Naive thymus-derived CD4-positive, alpha-beta T cell (primary cell): ENCODE measurements at regions not wholly inside any gene's neighbourhood (a gene's known extent, or its start where the extent isn't known, plus 50 kb on each side); places are given as distances from the start of the nearest gene placed in this dataset.

Experiments used
- ATAC-seq: fragments of 150-1000 bp; cut with Tn5 transposase; 2 replicates; pipeline ENCODE4 v1.10.0; 2021; ENCODE audit warnings: mild to moderate bottlenecking, moderate library complexity
- CTCF ChIA-PET: fragments of 350-600 bp; sonication (Branson Sonifier 250); formaldehyde crosslinking; loops from one replicate; lab custom pipeline; 2021; ENCODE audit warnings: antibody characterized with exemption; lab: Charles Lee
- POLR2A ChIA-PET: fragments of 350-600 bp; sonication (Branson Sonifier 250); formaldehyde crosslinking; loops from one replicate; lab custom pipeline; 2021; ENCODE audit warnings: antibody characterized with exemption, inconsistent platforms; lab: Charles Lee
- DNase-seq, 9 donors: peaks; one replicate each; pipeline versions ENCODE4 v3.0.0 to v3.0.0-alpha.2; 2020 to 2022; ENCODE audit warnings: mixed read lengths in 1 of 9
- H3K27ac ChIP-seq: one replicate; pipeline ENCODE4 v1.7.0; 2013; ENCODE audit warnings: mild to moderate bottlenecking, low read depth, low read length, moderate library complexity
- H3K27me3 ChIP-seq, 2 donors: one replicate each; pipeline ENCODE4 v1.7.0; 2013; ENCODE audit warnings: low read length in 2 of 2, mild to moderate bottlenecking in 2 of 2, moderate library complexity in 2 of 2; ENCODE audit not compliant: control insufficient read depth in 2 of 2, insufficient read depth in 2 of 2
- H3K36me3 ChIP-seq, 3 experiments: 1 replicate in 2 of 3; 2 replicates in 1 of 3; pipeline ENCODE4 v1.7.0; 2013; ENCODE audit warnings: low read length in 3 of 3, mild to moderate bottlenecking in 3 of 3, moderate library complexity in 1 of 3; ENCODE audit not compliant: insufficient read depth in 3 of 3, control insufficient read depth in 2 of 3
- H3K4me1 ChIP-seq, 2 donors: one replicate each; pipeline ENCODE4 v1.7.0; 2013; ENCODE audit warnings: low read length in 2 of 2, mild to moderate bottlenecking in 2 of 2, moderate library complexity in 1 of 2; ENCODE audit not compliant: control insufficient read depth in 2 of 2, insufficient read depth in 2 of 2
- H3K4me3 ChIP-seq: 2 replicates; pipeline ENCODE4 v1.7.0; 2013; ENCODE audit warnings: mild to moderate bottlenecking, low read length
- H3K9me3 ChIP-seq, 3 experiments: 1 replicate in 2 of 3; 2 replicates in 1 of 3; pipeline ENCODE4 v1.7.0; 2013; ENCODE audit warnings: low read length in 3 of 3; ENCODE audit not compliant: control insufficient read depth in 2 of 3
- H3K27ac Mint-ChIP-seq, 9 donors: one replicate each; pipeline ENCODE4 v1.8.0; 2020 to 2022; ENCODE audit warnings: mixed read lengths in 9 of 9, mild to moderate bottlenecking in 8 of 9, moderate library complexity in 5 of 9, inconsistent platforms in 2 of 9
- H3K27me3 Mint-ChIP-seq, 5 donors: one replicate each; pipeline ENCODE4 v1.8.0; 2021 to 2022; ENCODE audit warnings: mixed read lengths in 5 of 5, mild to moderate bottlenecking in 1 of 5
- H3K36me3 Mint-ChIP-seq, 5 donors: one replicate each; pipeline ENCODE4 v1.8.0; 2020 to 2022; ENCODE audit warnings: mixed read lengths in 5 of 5, mild to moderate bottlenecking in 3 of 5, inconsistent platforms in 1 of 5
- H3K4me1 Mint-ChIP-seq, 7 donors: one replicate each; pipeline ENCODE4 v1.8.0; 2020 to 2022; ENCODE audit warnings: mixed read lengths in 7 of 7, mild to moderate bottlenecking in 3 of 7, inconsistent platforms in 1 of 7
- H3K4me3 Mint-ChIP-seq, 10 donors: one replicate each; pipeline ENCODE4 v1.8.0; 2020 to 2022; ENCODE audit warnings: mild to moderate bottlenecking in 10 of 10, mixed read lengths in 10 of 10, moderate library complexity in 6 of 10, inconsistent platforms in 2 of 10
- H3K9me3 Mint-ChIP-seq, 11 donors: one replicate each; pipeline ENCODE4 v1.8.0; 2020 to 2022; ENCODE audit warnings: mixed read lengths in 11 of 11, mild to moderate bottlenecking in 4 of 11, inconsistent platforms in 1 of 11, moderate library complexity in 1 of 11
- intact Hi-C, 2 donors: fragments of 100-400 bp; cut with micrococcal nuclease; formaldehyde crosslinking; loops; one replicate each; pipeline ENCODE4 v1.15.1; 2023

- peaks cover 0 to 42% (median 20%) of the 10 kb centered on the region in 5 donors for H3K27me3 Mint-ChIP-seq
Observed at GRCh38 chr9:75431375-75431774, 343.1 kb downstream of the OSTF1 start.

GRCh38 chr9:75432386-75432785 lies 344.1 kb downstream of the OSTF1 start:
- ATAC-seq (no peak), DNase-seq (no peak)
- ChIA-PET CTCF (no interaction called here), POLR2A (no interaction called here)
- Mint-ChIP-seq H3K27me3 (peaks cover 0 to 41% (median 20%) of the 10 kb centered on the region in 5 donors), H3K4me1 (no peaks in the 10 kb centered on the region), H3K4me3 (no peak overlapping the region), H3K9me3 (peaks cover 0 to 6% (median 0%) of the 10 kb centered on the region in 11 donors), H3K36me3 (no peaks in the 10 kb centered on the region), H3K27ac (no peak overlapping the region)
- Histone ChIP-seq H3K36me3 (no peaks in the 10 kb centered on the region), H3K9me3 (no peaks in the 10 kb centered on the region), H3K4me3 (no peak overlapping the region), H3K27me3 (no peaks in the 10 kb centered on the region), H3K4me1 (no peaks in the 10 kb centered on the region), H3K27ac (no peak overlapping the region)
- intact Hi-C loops, result no loop called here

More at GRCh38 chr9:75431375-75431774, 343.1 kb downstream of the OSTF1 start:
- H3K27ac Mint-ChIP-seq, result no peak overlapping the region
- ChIA-PET CTCF (no interaction called here), POLR2A (no interaction called here)
- no peaks in the 10 kb centered on the region for H3K36me3 Mint-ChIP-seq
- no peak for DNase-seq
- intact Hi-C loops, result no loop called here
- Histone ChIP-seq H3K27me3 (no peaks in the 10 kb centered on the region), H3K27ac (no peak overlapping the region), H3K4me1 (no peaks in the 10 kb centered on the region), H3K9me3 (no peaks in the 10 kb centered on the region), H3K36me3 (no peaks in the 10 kb centered on the region), H3K4me3 (no peak overlapping the region)
- no peaks in the 10 kb centered on the region for H3K4me1 Mint-ChIP-seq
- no peak overlapping the region for H3K4me3 Mint-ChIP-seq
- peaks cover 0 to 6% (median 0%) of the 10 kb centered on the region in 11 donors for H3K9me3 Mint-ChIP-seq
- ATAC-seq, result no peak

GRCh38 chr9:75432888-75433287 lies 344.6 kb downstream of the OSTF1 start:
- Mint-ChIP-seq H3K36me3 (no peaks in the 10 kb centered on the region), H3K9me3 (peaks cover 0 to 6% (median 0%) of the 10 kb centered on the region in 11 donors), H3K4me3 (no peak overlapping the region), H3K27me3 (peaks cover 0 to 39% (median 20%) of the 10 kb centered on the region in 5 donors), H3K4me1 (no peaks in the 10 kb centered on the region), H3K27ac (no peak overlapping the region)
- Histone ChIP-seq H3K27me3 (no peaks in the 10 kb centered on the region), H3K4me1 (no peaks in the 10 kb centered on the region), H3K4me3 (no peak overlapping the region), H3K36me3 (no peaks in the 10 kb centered on the region), H3K9me3 (no peaks in the 10 kb centered on the region), H3K27ac (no peak overlapping the region)
- ATAC-seq, result no peak
- intact Hi-C loops, result no loop called here
- ChIA-PET POLR2A (no interaction called here), CTCF (no interaction called here)
- DNase-seq, result no peak

GRCh38 chr9:75438716-75439115 lies 350.4 kb downstream of the OSTF1 start:
- peaks cover 0 to 8% (median 0%) of the 10 kb centered on the region in 7 donors for H3K4me1 Mint-ChIP-seq
- CTCF ChIA-PET, result no interaction called here
- peaks cover 0 to 1% (median 0%) of the 10 kb centered on the region in 11 donors for H3K9me3 Mint-ChIP-seq
- Histone ChIP-seq H3K36me3 (no peaks in the 10 kb centered on the region), H3K27me3 (no peaks in the 10 kb centered on the region), H3K4me1 (no peaks in the 10 kb centered on the region), H3K27ac (no peak overlapping the region), H3K9me3 (no peaks in the 10 kb centered on the region), H3K4me3 (no peak overlapping the region)
- no peaks in the 10 kb centered on the region for H3K36me3 Mint-ChIP-seq
- intact Hi-C loops, result no loop called here
- ATAC-seq (no peak), DNase-seq (no peak)
- no peak overlapping the region for H3K27ac Mint-ChIP-seq
- H3K4me3 Mint-ChIP-seq, result no peak overlapping the region
- peaks cover 3 to 18% (median 12%) of the 10 kb centered on the region in 5 donors for H3K27me3 Mint-ChIP-seq
- POLR2A ChIA-PET, result no interaction called here

GRCh38 chr9:75440914-75441313 lies 352.6 kb downstream of the OSTF1 start:
- H3K9me3 ChIP-seq, result no peaks in the 10 kb centered on the region
- CTCF ChIA-PET, result no interaction called here

GRCh38 chr9:75445144-75445543 lies 356.8 kb downstream of the OSTF1 start:
- H3K36me3 Mint-ChIP-seq, result no peaks in the 10 kb centered on the region
- peaks cover 0 to 8% (median 0%) of the 10 kb centered on the region in 7 donors for H3K4me1 Mint-ChIP-seq
- H3K4me3 ChIP-seq, result no peak overlapping the region
- CTCF ChIA-PET, result interaction anchor here (0.6 kb wide), 1 partner anchor 11 kb away, joined by 3 read pairs; no protein-coding TSS in a partner anchor
- no peaks in the 10 kb centered on the region for H3K27me3 ChIP-seq
- POLR2A ChIA-PET, result no interaction called here
- no peaks in the 10 kb centered on the region for H3K9me3 ChIP-seq
- intact Hi-C loops, result no loop called here
- no peak overlapping the region for H3K27ac Mint-ChIP-seq
- ATAC-seq, result no peak
- H3K36me3 ChIP-seq, result no peaks in the 10 kb centered on the region
- no peak overlapping the region for H3K27ac ChIP-seq
- H3K4me3 Mint-ChIP-seq, result no peak overlapping the region
- H3K4me1 ChIP-seq, result no peaks in the 10 kb centered on the region
- peaks cover 0 to 8% (median 0%) of the 10 kb centered on the region in 11 donors for H3K9me3 Mint-ChIP-seq
- H3K27me3 Mint-ChIP-seq, result no peaks in the 10 kb centered on the region
- DNase-seq, result no peak

More at GRCh38 chr9:75440914-75441313, 352.6 kb downstream of the OSTF1 start:
- no peak overlapping the region for H3K27ac Mint-ChIP-seq
- H3K4me1 Mint-ChIP-seq, result peaks cover 0 to 8% (median 0%) of the 10 kb centered on the region in 7 donors
- POLR2A ChIA-PET, result no interaction called here
- peaks cover 0 to 8% (median 0%) of the 10 kb centered on the region in 11 donors for H3K9me3 Mint-ChIP-seq
- Histone ChIP-seq H3K27me3 (no peaks in the 10 kb centered on the region), H3K36me3 (no peaks in the 10 kb centered on the region), H3K27ac (no peak overlapping the region), H3K4me1 (no peaks in the 10 kb centered on the region), H3K4me3 (no peak overlapping the region)
- no peak for ATAC-seq
- intact Hi-C loops, result no loop called here
- H3K27me3 Mint-ChIP-seq, result peaks cover 3 to 11% (median 4%) of the 10 kb centered on the region in 5 donors
- no peaks in the 10 kb centered on the region for H3K36me3 Mint-ChIP-seq
- no peak for DNase-seq
- no peak overlapping the region for H3K4me3 Mint-ChIP-seq

- H3K4me1 ChIP-seq, result no peaks in the 10 kb centered on the region
- Mint-ChIP-seq H3K27ac (no peak overlapping the region), H3K27me3 (peaks cover 0 to 13% (median 0%) of the 10 kb centered on the region in 5 donors), H3K36me3 (no peaks in the 10 kb centered on the region), H3K4me3 (no peak overlapping the region), H3K4me1 (no peaks in the 10 kb centered on the region), H3K9me3 (peaks cover 0 to 8% (median 0%) of the 10 kb centered on the region in 11 donors)
- intact Hi-C loops, result no loop called here
- DNase-seq, result no peak
- no peaks in the 10 kb centered on the region for H3K36me3 ChIP-seq
- ATAC-seq, result no peak
- H3K27ac ChIP-seq, result no peak overlapping the region
- ChIA-PET POLR2A (no interaction called here), CTCF (no interaction called here)
- H3K9me3 ChIP-seq, result no peaks in the 10 kb centered on the region
- H3K27me3 ChIP-seq, result no peaks in the 10 kb centered on the region
- no peak overlapping the region for H3K4me3 ChIP-seq
Observed at GRCh38 chr9:75447281-75447680, 359.0 kb downstream of the OSTF1 start.
